NCI-H2171 treated with DMSO at 0.1 percent for 48 hours (cell line): ENCODE measurements at regions not wholly inside any gene's neighbourhood (a gene's known extent, or its start where the extent isn't known, plus 50 kb on each side); places are given as distances from the start of the nearest gene placed in this dataset.

ENCODE experiments used
- DNase-seq: peaks from one replicate; lab custom pipeline; 2025; lab: John Stamatoyannopoulos, UW

DNA sequence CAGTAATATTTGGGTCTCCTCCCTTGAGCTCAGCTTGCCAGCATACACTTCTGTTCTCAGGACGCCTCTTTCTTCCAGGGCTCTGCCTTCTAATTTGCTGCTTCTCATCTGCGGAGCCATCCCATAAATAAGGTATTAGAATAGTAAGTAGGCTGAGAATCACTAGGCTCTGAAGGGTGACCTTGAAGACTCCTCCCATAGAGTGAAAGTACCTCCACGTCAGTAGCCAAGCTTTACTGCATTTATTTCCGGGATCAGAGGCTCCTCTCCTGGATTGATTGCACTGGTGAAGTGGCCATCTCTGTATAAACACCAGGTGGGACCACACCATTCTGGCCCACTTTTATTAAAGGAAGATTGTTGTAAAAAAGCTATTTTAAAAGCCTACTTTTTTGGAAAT, 315.5 kb downstream of the FAT3 start:
- DNase-seq, result no peak

GRCh38 chr11:92545906-92546471, 321.4 kb downstream of the FAT3 start:
- no peak for DNase-seq

DNA sequence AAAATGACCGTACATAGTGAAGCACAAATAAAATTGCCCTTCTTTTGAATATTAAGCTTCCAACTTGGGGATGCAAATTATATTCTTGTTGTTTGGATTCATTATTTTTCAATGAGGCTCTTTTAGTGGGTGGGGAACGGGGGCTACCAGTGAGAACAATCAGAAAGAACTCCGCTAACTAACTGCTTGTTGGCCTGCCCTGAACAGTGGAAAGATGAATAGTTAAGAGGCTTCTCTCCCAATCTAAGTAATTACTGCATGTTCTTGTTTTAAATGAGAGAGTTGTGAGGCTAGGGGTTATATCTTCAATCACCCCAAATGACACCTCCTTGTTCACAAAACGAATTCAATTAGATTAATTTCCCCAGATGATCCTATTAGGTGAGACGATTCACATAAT, 322.0 kb downstream of the FAT3 start:
- no peak for DNase-seq

DNA sequence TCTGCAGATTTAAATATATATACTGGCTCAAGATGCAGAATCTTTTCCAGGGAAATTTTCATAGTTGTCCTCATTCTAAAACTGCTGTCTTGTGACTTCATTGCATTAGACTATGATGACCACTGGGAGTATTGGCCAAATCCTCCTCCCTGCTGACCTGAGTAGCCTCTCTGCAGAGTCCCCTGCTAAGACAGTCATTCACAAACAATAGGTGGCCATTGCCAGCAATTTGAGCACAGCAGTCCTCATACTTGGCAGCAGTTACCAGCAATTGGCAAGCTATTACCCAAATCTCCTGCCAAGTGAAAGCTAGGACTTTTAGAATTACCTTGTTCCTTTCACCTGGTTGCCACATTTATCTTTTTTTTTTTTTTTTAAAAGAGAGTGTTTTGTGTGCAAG, 325.8 kb downstream of the FAT3 start:
- DNase-seq, result no peak

DNA sequence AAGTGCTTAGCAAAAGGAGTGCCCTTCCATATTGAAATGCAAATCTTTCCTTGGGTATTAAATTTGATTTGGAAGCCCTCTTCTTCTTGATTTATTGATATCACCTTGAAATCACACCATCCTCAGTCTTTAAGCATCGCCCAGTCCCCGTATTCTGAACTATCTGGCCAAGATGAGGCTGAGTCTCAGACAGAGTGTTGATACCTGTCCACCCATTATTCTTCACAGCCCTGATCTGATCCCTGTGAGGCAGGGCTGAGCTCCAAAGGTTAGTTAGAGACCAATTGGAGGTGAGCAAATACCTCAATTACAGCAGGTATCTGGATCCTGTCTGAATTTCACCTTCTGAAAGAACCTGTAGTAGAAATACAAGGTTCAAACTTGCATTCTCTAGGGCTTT, 326.3 kb downstream of the FAT3 start:
- no peak for DNase-seq

GRCh38 chr11:92552942-92553341, 328.3 kb downstream of the FAT3 start:
- no peak for DNase-seq

DNA sequence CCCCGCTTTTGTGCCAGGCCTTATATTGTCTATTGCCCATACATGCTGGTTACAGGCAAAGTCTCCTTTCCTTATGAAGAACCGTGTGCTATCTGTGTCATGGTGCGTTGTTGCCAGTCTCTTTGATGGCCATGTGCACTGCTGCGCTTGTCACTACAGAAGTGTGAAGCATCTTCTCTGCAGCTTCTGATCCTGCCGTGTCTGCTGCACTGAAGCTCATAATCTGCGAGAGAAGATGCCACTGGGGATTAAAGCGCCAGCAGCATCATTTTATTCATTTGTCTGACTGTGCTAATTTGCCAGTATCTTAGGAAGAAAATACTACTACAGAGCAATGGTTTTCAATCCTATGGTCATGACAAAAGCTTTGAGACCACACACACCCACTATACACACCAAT, 330.1 kb downstream of the FAT3 start:
- DNase-seq, result no peak

GRCh38 chr11:92556431-92556830, 331.8 kb downstream of the FAT3 start:
- DNase-seq, result no peak

DNA sequence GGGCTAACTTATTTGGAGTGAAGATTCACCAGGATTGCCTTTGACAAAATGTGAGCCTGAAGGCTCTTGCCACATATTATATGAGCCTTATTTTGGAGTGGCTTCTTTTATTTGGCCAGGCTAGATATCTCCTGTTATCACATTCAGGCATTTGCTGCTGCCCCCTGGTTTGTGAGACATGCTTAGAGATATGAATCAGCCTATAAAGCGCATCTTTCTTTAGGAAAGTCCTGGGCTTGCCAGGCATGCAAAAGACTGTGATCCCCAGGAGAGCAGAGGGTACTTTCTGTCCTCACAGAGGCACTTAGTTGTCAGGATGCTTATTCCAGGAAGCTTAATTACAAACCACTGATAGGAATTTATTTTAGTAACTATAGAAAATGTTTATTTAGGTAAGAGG, 333.3 kb downstream of the FAT3 start:
- DNase-seq, result no peak

DNA sequence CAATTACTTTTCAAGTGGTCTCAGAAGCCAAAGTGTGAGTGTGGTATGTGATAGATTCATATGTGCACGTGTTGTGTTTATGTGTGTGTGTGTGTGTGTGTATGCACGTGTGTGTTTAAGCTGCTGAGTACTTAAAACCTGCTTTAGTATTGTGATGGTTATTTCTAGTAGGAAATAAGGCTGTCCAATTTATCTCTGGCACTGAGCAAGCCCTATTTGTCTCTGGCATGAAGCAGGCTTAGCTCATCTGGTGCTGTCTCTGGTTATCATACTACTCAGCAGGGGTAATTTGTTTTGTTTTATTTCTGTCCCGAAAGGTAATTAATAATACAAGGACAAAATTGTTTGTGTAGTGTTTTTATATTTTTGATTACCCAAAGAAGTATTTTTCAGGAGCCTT, 333.7 kb downstream of the FAT3 start:
- no peak for DNase-seq

DNA sequence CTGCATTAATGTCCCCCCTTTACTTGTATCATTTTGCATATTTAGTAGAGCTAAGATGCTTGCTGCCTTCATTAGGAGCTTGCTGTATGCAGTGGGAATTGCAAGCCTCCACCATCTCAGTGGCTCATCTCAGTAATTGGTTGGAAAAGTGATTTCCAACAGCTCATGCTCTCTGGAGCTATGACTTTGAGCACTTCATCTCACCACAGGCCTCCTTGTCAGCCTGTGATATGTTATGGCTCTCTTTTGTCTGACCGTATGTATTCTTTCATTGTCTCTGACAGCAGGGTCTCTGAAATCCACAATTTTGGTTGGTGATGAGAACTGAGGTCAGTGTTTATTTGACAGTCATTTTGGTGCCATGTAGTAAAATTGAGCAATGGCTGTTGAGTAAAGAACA, 345.1 kb downstream of the FAT3 start:
- DNase-seq, result no peak

DNA sequence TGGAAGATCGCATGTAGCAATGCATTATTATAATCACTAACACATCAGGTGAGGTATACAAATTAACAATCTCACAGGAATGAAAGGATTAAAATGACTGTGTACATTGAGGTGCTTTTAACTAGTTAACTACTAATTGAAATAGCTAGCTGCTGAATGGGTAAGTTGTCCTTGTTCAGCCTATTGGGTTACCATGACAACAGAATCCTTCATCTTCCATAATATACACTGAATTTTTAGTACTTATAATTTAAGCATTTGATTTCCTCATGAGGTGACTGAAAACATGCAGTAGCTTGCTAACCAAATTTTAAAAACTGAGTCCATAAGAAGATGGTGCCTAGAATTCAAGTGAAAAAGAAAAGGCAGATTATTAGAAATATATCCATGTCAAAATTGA, 347.9 kb downstream of the FAT3 start:
- no peak for DNase-seq

DNA sequence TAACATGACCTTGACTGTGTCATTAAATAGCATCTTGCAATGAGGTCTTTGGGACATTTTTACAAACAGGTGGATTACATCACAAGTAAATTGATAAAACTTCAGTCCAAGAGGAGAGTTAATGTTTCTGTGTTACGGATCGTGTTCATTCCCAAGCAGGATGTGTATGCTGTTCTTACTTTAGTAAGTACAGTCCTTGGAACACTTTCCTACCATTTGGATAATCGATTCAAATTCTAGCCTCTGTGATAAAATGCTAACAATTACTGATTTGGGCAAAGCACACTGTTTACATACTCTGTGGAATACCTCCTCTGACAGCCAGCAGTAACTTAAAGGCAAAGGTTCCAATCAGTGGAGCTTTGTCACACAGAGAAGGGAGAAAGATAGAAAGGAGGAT, 351.7 kb downstream of the FAT3 start:
- no peak for DNase-seq

DNA sequence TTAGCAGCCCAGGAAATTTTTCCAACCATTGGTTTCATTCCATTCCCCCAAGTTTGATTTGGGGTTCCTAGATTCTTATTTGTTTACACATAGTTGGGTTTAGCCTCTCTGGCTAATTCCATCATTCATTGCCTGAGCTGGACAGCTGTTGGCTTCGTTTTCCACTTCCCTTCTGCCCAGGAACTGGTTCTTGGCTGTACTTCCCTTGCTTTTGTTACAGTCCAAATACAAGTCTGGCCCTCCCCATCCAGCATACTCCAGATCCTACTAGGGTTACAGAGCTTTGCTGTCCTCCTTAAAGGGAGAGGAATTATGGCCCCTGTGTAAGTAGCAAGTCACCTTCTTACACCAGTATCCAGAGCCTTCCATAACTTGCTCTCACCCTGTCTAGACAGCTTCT, 356.3 kb downstream of the FAT3 start:
- DNase-seq, result no peak

GRCh38 chr11:92588393-92588792, 363.8 kb downstream of the FAT3 start:
- DNase-seq, result no peak

DNA sequence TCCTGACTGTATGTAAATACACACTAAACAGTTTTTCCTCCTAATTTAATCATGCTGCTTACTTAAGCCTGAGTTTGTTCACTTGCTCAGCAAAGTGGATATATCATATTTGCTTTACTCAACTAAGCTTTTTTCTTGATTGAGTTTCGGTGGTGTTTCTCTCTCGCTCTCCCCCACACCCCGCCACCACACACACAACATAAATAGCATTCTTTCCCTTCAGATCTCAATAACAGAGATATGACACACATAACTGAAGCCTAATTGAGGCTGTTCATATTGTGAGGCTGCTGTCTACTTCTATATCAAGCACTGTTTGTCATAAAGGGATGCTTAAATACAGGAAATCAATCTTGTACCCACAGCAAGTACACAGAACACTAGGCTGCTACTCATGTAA, 364.9 kb downstream of the FAT3 start:
- no peak for DNase-seq

DNA sequence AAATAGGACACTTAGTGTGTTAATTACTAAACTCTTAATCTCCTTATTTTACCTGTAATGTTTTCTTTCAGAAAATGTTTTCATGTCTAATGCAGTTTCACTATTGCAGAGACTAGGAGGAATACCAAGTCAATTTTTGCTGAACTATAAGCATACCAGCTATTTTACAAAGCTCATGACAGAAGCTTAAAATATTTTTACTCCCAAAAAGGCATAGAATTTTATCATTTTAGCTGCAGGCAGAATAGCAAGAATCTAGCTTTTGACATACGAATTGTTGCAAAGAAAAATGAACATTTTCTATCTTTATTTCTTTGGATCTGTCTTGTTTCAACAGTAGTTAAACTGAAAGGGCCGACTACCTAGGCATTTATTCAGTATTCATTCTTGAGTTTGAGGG, 366.9 kb downstream of the FAT3 start:
- no peak for DNase-seq

- no peak for DNase-seq
These were observed 369.6 kb downstream of the FAT3 start for GRCh38 chr11:92594251-92594650.

- DNase-seq, result no peak
These were observed 370.4 kb downstream of the FAT3 start for GRCh38 chr11:92595052-92595451.

DNA sequence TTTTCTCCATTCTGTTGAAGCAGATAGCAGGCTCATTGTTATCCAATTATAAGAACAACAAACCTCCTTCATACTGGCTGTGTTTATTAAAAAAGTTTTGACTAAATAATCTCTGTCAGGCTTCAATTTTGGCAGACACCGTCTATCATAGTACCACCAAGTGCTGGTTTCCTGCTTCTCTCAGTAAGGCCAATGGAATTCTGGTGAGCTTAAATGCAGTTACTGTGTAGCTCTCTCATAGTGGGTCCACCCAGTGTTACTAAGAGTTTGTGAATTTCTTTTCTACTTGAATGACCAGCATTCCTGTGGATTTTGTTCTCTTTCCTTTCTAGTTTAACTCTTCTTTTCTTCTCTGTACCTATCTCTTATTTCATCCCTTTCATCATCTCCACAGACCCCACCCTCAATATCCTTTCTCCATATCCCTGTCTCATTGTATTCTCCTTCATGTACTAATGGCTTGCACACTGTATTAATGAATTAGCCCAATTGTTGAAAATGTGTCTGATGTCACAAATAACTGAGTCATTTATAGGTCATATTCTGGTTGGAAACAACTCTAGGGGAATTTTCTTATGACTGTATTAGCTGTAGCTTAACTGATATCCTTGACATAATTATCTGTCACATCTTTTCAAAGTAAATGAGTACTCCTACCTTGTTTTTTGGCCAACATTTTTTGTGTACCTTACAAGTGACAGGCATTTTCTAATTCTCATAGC, 372.1 kb downstream of the FAT3 start:
- DNase-seq, result no peak

GRCh38 chr11:92601048-92601447, 368.4 kb upstream of the MTNR1B start:
- DNase-seq, result no peak

DNA sequence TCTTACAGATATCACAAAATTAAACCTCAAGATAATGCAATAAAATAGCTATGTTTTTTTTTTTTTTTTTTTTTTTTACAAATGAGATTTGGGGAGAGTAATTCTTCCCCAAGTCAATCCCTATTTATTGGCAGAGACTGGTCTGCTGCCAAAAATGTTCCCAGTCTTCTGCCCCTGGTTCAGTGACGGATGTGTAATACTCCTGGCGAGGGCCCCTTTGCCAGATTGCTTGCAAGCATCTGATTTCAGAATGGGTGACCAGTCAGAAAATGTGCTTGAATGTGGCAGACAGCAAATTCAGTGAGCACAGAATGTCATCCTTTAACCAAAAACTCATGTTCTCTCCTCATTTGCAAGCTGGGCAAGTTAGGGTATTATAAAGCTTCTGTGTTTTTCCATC, 363.8 kb upstream of the MTNR1B start:
- no peak for DNase-seq

- no peak for DNase-seq
These were observed 361.3 kb upstream of the MTNR1B start for GRCh38 chr11:92607969-92608722.

DNA sequence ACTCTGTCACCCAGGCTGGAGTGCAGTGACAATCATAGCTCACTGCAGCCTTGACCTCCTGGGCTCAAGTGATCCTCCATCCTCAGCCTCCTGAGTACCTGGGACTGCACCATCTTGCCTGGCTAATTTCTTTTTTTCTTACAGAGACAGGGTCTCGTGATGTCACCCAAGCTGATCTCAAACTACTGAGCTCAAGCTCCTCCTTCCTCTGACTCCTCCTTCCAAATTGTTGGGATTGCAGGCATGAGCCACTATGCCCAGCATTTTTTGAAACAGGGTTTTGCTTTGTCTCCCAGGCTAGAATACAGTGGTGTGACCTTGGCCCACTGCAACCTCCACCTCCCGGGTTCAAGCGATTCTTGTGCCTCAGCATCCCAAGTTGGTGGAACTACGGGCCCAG, 358.3 kb upstream of the MTNR1B start:
- no peak for DNase-seq
